ENCODE measurements at regions not wholly inside any gene's neighbourhood (a gene's known extent, or its start where the extent isn't known, plus 50 kb on each side); places are given as distances from the start of the nearest gene placed in this dataset.

DNA sequence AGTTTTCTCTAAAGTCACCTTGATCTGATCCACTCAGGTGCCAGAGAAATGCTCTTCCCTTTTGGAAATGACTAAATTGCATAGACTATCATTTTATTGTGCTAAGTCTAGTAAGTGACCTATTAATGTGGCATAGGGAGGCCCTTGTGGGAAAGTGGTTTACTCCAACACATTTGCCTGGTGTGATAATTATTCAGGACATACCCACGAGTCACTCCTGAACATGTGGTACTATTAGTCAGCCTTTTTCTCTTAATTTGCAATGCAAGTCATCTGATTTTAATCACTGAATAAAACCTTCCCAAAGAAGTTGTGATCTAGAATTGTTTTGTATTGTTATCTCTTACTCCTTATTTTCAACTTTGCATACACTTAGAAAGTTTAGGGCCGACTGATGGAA is 148.7 kb downstream of the OR4C45 start:
- TF ChIP-seq EZH2phosphoT487 (IDR thresholded peaks at IDR 0.05; ENCODE audit: unreplicated experiment) (no peak), EZH2 (IDR thresholded peaks at IDR 0.05; ENCODE audit: low read depth, unreplicated experiment) (no peak), POLR2AphosphoS5 (IDR thresholded peaks at IDR 0.05; ENCODE audit: low read depth) (no peak), STAT1 (IDR thresholded peaks at IDR 0.05; ENCODE audit: unreplicated experiment) (no peak), NANOG (IDR thresholded peaks at IDR 0.05; ENCODE audit: borderline replicate concordance) (no peak), CREB1 (CRISPR knock-in tag; IDR thresholded peaks at IDR 0.05; ENCODE audit: low read depth) (no peak), ZNF331 (CRISPR knock-in tag; IDR thresholded peaks at IDR 0.05; ENCODE audit: low read depth) (no peak), ZNF114 (CRISPR knock-in tag; IDR thresholded peaks at IDR 0.05) (no peak), JUNB (IDR thresholded peaks at IDR 0.05; ENCODE audit: unreplicated experiment) (no peak)
- TF ChIP-seq, protein P1, sequence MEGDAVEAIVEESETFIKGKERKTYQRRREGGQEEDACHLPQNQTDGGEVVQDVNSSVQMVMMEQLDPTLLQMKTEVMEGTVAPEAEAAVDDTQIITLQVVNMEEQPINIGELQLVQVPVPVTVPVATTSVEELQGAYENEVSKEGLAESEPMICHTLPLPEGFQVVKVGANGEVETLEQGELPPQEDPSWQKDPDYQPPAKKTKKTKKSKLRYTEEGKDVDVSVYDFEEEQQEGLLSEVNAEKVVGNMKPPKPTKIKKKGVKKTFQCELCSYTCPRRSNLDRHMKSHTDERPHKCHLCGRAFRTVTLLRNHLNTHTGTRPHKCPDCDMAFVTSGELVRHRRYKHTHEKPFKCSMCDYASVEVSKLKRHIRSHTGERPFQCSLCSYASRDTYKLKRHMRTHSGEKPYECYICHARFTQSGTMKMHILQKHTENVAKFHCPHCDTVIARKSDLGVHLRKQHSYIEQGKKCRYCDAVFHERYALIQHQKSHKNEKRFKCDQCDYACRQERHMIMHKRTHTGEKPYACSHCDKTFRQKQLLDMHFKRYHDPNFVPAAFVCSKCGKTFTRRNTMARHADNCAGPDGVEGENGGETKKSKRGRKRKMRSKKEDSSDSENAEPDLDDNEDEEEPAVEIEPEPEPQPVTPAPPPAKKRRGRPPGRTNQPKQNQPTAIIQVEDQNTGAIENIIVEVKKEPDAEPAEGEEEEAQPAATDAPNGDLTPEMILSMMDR (conservative IDR thresholded peaks at IDR 0.05; ENCODE audit: low read depth in 2 of 2): no peak
- TF ChIP-seq, protein P2, sequence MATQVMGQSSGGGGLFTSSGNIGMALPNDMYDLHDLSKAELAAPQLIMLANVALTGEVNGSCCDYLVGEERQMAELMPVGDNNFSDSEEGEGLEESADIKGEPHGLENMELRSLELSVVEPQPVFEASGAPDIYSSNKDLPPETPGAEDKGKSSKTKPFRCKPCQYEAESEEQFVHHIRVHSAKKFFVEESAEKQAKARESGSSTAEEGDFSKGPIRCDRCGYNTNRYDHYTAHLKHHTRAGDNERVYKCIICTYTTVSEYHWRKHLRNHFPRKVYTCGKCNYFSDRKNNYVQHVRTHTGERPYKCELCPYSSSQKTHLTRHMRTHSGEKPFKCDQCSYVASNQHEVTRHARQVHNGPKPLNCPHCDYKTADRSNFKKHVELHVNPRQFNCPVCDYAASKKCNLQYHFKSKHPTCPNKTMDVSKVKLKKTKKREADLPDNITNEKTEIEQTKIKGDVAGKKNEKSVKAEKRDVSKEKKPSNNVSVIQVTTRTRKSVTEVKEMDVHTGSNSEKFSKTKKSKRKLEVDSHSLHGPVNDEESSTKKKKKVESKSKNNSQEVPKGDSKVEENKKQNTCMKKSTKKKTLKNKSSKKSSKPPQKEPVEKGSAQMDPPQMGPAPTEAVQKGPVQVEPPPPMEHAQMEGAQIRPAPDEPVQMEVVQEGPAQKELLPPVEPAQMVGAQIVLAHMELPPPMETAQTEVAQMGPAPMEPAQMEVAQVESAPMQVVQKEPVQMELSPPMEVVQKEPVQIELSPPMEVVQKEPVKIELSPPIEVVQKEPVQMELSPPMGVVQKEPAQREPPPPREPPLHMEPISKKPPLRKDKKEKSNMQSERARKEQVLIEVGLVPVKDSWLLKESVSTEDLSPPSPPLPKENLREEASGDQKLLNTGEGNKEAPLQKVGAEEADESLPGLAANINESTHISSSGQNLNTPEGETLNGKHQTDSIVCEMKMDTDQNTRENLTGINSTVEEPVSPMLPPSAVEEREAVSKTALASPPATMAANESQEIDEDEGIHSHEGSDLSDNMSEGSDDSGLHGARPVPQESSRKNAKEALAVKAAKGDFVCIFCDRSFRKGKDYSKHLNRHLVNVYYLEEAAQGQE (IDR thresholded peaks at IDR 0.05; ENCODE audit: unreplicated experiment): no peak
- TF ChIP-seq, protein P3, sequence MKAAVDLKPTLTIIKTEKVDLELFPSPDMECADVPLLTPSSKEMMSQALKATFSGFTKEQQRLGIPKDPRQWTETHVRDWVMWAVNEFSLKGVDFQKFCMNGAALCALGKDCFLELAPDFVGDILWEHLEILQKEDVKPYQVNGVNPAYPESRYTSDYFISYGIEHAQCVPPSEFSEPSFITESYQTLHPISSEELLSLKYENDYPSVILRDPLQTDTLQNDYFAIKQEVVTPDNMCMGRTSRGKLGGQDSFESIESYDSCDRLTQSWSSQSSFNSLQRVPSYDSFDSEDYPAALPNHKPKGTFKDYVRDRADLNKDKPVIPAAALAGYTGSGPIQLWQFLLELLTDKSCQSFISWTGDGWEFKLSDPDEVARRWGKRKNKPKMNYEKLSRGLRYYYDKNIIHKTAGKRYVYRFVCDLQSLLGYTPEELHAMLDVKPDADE (IDR thresholded peaks at IDR 0.05): no peak
- TF ChIP-seq, protein P4, sequence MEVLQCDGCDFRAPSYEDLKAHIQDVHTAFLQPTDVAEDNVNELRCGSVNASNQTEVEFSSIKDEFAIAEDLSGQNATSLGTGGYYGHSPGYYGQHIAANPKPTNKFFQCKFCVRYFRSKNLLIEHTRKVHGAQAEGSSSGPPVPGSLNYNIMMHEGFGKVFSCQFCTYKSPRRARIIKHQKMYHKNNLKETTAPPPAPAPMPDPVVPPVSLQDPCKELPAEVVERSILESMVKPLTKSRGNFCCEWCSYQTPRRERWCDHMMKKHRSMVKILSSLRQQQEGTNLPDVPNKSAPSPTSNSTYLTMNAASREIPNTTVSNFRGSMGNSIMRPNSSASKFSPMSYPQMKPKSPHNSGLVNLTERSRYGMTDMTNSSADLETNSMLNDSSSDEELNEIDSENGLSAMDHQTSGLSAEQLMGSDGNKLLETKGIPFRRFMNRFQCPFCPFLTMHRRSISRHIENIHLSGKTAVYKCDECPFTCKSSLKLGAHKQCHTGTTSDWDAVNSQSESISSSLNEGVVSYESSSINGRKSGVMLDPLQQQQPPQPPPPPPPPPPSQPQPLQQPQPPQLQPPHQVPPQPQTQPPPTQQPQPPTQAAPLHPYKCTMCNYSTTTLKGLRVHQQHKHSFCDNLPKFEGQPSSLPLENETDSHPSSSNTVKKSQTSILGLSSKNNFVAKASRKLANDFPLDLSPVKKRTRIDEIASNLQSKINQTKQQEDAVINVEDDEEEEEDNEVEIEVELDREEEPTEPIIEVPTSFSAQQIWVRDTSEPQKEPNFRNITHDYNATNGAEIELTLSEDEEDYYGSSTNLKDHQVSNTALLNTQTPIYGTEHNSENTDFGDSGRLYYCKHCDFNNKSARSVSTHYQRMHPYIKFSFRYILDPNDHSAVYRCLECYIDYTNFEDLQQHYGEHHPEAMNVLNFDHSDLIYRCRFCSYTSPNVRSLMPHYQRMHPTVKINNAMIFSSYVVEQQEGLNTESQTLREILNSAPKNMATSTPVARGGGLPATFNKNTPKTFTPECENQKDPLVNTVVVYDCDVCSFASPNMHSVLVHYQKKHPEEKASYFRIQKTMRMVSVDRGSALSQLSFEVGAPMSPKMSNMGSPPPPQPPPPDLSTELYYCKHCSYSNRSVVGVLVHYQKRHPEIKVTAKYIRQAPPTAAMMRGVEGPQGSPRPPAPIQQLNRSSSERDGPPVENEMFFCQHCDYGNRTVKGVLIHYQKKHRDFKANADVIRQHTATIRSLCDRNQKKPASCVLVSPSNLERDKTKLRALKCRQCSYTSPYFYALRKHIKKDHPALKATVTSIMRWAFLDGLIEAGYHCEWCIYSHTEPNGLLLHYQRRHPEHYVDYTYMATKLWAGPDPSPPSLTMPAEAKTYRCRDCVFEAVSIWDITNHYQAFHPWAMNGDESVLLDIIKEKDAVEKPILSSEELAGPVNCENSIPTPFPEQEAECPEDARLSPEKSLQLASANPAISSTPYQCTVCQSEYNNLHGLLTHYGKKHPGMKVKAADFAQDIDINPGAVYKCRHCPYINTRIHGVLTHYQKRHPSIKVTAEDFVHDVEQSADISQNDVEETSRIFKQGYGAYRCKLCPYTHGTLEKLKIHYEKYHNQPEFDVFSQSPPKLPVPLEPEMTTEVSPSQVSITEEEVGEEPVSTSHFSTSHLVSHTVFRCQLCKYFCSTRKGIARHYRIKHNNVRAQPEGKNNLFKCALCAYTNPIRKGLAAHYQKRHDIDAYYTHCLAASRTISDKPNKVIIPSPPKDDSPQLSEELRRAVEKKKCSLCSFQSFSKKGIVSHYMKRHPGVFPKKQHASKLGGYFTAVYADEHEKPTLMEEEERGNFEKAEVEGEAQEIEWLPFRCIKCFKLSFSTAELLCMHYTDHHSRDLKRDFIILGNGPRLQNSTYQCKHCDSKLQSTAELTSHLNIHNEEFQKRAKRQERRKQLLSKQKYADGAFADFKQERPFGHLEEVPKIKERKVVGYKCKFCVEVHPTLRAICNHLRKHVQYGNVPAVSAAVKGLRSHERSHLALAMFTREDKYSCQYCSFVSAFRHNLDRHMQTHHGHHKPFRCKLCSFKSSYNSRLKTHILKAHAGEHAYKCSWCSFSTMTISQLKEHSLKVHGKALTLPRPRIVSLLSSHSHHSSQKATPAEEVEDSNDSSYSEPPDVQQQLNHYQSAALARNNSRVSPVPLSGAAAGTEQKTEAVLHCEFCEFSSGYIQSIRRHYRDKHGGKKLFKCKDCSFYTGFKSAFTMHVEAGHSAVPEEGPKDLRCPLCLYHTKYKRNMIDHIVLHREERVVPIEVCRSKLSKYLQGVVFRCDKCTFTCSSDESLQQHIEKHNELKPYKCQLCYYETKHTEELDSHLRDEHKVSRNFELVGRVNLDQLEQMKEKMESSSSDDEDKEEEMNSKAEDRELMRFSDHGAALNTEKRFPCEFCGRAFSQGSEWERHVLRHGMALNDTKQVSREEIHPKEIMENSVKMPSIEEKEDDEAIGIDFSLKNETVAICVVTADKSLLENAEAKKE (CRISPR knock-in tag; IDR thresholded peaks at IDR 0.05): no peak

All from GM23338 (cell line).